Sigmoid colon (tissue), 4 donors: ENCODE measurements at regions not wholly inside any gene's neighbourhood (a gene's known extent, or its start where the extent isn't known, plus 50 kb on each side); places are given as distances from the start of the nearest gene placed in this dataset.

Source experiments
- CTCF ChIP-seq, 4 experiments: fragments of 450-650 bp in 3 of 4; fragments of 200-600 bp in 1 of 4; IDR thresholded peaks; one replicate each; pipeline ENCODE4 v1.5.1; 2016 to 2019; ENCODE audit warnings: antibody characterized with exemption in 4 of 4, mild to moderate bottlenecking in 3 of 4, moderate library complexity in 2 of 4
- EP300 ChIP-seq, 4 donors: sonication (generic); formaldehyde crosslinking; IDR thresholded peaks; one replicate each; pipeline ENCODE4 v1.6.1; 2017; ENCODE audit warnings: antibody characterized with exemption in 4 of 4
- POLR2A ChIP-seq, 2 donors: fragments of 450-650 bp; IDR thresholded peaks; one replicate each; pipeline ENCODE4 v1.6.1; 2016; ENCODE audit warnings: antibody characterized with exemption in 2 of 2, mild to moderate bottlenecking in 2 of 2, moderate library complexity in 2 of 2

GRCh38 chr4:178082906-178083305 lies 640.7 kb upstream of the AGA start:
- no peak for TF ChIP-seq CTCF (IDR thresholded peaks at IDR 0.05)
- TF ChIP-seq EP300 (IDR thresholded peaks at IDR 0.05): no peak
- TF ChIP-seq POLR2A (IDR thresholded peaks at IDR 0.05): no peak
